ENCODE measurements at regions not wholly inside any gene's neighbourhood (a gene's known extent, or its start where the extent isn't known, plus 50 kb on each side); places are given as distances from the start of the nearest gene placed in this dataset.

DNA sequence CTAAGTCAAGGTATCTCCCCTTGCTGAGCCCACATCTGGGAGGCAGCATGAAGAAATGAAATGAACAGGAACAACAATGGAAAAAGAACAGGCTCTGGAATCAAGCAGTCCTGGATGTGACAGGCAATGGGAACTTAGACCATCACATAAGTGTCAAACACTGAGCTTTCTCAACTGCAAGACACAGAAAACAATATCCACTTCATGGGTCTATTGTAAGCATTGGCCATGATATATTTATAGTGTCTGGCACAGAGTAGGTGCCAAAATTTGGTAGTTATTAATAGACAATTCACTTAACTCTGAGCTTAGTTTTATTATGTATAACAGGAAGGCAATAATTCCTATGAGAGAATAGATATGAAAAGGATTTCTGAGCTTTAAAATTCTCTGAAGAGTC lies 64.1 kb upstream of the ATP1B1 start:
- no peak for TF ChIP-seq CTCF (IDR thresholded peaks at IDR 0.05; ENCODE audit: insufficient read depth, low read length, missing control alignments)
- ChIA-PET CTCF (interaction anchor here (1.1 kb wide), 1 partner anchor 306 kb away, joined by 3 read pairs; no protein-coding TSS in a partner anchor), POLR2A (no interaction called here)
- no peak for DNase-seq (ENCODE audit: low read depth, low spot score)
- no peak overlapping the region for H3K4me3 ChIP-seq (ENCODE audit: low read depth, low read length)

DNA sequence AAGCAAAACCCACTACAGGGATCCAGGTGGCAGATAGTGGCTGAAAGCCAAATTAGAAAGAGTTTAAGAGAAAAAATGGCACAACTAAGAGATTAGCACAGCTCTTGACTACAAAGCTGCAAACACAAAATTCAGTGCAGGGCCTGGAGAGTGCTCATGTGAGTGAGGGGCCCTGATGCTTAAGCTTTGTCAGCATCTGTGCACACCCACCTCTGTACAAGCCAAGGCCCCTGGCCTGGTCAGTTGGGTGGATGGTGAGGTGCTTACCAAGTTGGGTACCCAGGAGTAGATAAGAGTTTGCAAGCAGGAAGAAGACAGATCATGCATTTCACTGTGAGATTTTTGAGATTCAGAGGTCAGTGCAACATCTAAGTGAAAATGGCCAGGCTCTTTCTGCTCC lies 62.7 kb upstream of the ATP1B1 start:
- no peak overlapping the region for H3K4me3 ChIP-seq (ENCODE audit: low read depth, low read length)
- no peak for TF ChIP-seq CTCF (IDR thresholded peaks at IDR 0.05; ENCODE audit: insufficient read depth, low read length, missing control alignments)
- CTCF ChIA-PET: no interaction called here
- no peak for DNase-seq (ENCODE audit: low read depth, low spot score)
- POLR2A ChIA-PET: no interaction called here

DNA sequence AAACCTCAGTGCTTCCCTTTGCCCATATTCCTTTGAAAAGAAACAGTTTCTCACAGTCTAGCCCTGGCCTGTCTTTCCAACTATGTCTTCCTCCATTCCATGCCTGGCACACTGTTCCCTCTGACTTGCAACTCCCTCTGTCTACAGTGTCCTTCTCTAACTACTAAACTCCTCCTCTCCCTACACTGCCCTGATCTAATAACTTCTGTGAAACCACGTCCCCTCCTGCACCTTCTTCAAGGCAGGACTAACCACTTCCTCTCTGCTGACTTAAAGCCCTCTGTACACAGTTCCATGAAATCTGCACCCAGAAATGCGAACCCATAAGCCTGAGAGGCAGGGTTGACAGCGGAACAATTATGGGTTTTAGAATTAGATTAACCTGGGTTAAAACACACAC lies 62.2 kb upstream of the ATP1B1 start:
- POLR2A ChIA-PET: no interaction called here
- CTCF ChIA-PET: no interaction called here
- TF ChIP-seq CTCF (IDR thresholded peaks at IDR 0.05; ENCODE audit: insufficient read depth, low read length, missing control alignments): no peak
- H3K4me3 ChIP-seq (ENCODE audit: low read depth, low read length): no peak overlapping the region
- DNase-seq (ENCODE audit: low read depth, low spot score): no peak

DNA sequence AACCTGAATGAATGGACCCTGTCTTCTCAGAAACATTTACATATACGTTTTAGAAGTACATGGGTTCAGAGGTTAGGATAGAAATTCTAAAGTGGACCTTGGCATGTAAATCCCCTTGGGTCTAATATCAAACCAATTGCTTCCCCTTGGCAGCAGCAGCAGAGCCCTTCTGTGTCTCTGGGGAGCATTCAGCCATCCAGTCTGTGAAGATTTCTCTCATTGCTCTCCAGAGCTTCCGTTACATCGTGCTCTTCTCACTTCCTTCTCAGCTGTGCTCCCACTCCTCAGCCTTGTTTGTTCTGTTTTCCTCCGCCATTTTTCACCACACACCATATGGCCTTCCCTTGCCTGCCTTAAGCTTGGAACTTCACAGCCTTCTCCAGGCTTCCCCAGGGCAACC lies 61.5 kb upstream of the ATP1B1 start:
- ChIA-PET CTCF (no interaction called here), POLR2A (no interaction called here)
- no peak for TF ChIP-seq CTCF (IDR thresholded peaks at IDR 0.05; ENCODE audit: insufficient read depth, low read length, missing control alignments)
- DNase-seq (ENCODE audit: low read depth, low spot score): no peak
- no peak overlapping the region for H3K4me3 ChIP-seq (ENCODE audit: low read depth, low read length)

GRCh38 chr1:169046671-169047070 lies 59.8 kb upstream of the ATP1B1 start:
- no peak for DNase-seq (ENCODE audit: low read depth, low spot score)
- POLR2A ChIA-PET: no interaction called here
- H3K4me3 ChIP-seq (ENCODE audit: low read depth, low read length): no peak overlapping the region
- no peak for TF ChIP-seq CTCF (IDR thresholded peaks at IDR 0.05; ENCODE audit: insufficient read depth, low read length, missing control alignments)
- CTCF ChIA-PET: no interaction called here

GRCh38 chr1:169047074-169047473 lies 59.4 kb upstream of the ATP1B1 start:
- no peak for DNase-seq (ENCODE audit: low read depth, low spot score)
- TF ChIP-seq CTCF (IDR thresholded peaks at IDR 0.05; ENCODE audit: insufficient read depth, low read length, missing control alignments): no peak
- CTCF ChIA-PET: no interaction called here
- POLR2A ChIA-PET: no interaction called here
- no peak overlapping the region for H3K4me3 ChIP-seq (ENCODE audit: low read depth, low read length)

Data from AG04449 (cell line).